Activated CD4-positive, alpha-beta T cell treated with anti-CD3 and anti-CD28 coated beads for 48 hours (primary cell): ENCODE measurements at regions not wholly inside any gene's neighbourhood (a gene's known extent, or its start where the extent isn't known, plus 50 kb on each side); places are given as distances from the start of the nearest gene placed in this dataset.
"Not testable (repeated sequence)": the region's sequence is repeated elsewhere in the genome, so short reads cannot be mapped to it uniquely, and the experiment has no call there.

Source experiments
- DNase-seq: peaks from one replicate; pipeline ENCODE4 v3.0.0-alpha.2; 2020

DNA sequence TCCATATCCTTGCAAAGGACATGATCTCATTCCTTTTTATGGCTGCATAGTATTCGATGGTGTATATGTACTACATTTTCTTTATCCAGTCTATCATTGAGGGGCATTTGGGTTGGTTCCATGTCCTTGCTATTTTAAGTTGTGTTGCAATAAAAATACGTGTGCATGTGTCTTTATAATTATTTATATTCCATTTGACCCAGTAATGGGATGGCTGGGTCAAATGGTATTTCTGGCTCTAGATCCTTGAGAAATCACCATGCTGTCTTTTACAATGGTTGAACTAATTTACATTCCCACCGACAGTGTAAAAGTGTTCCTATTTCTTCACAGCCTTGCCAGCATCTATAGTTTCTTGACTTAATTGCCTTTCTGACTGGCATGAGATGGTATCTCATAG, 972.6 kb upstream of the KCND2 start:
- DNase-seq, result not testable (repeated sequence)

GRCh38 chr7:119320316-119320715, 952.7 kb upstream of the KCND2 start:
- no peak for DNase-seq

- no peak for DNase-seq
Observed at GRCh38 chr7:119329715-119330114, 943.3 kb upstream of the KCND2 start.

- DNase-seq, result no peak
Observed at GRCh38 chr7:119335405-119335804, 937.6 kb upstream of the KCND2 start.

GRCh38 chr7:119341822-119342221, 931.2 kb upstream of the KCND2 start:
- DNase-seq, result no peak

DNA sequence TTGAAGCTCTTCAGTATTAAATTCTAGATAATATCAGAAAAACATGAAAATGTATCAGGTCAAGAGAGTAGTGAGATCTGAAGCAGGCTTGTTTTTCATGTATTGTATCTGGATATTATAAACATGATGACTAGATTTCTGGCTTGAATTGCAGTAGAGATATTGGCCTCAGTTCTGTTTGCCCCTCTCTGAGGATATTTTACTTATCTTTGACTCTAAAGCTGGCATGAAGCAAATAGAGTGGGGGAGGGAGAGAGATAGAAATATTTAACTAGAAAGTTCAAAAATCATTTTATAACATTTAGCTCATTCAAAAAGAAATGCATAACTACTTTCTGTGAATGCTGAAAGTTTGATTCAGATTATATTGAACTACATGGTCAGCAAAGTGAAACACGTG, 929.7 kb upstream of the KCND2 start:
- DNase-seq, result no peak

DNA sequence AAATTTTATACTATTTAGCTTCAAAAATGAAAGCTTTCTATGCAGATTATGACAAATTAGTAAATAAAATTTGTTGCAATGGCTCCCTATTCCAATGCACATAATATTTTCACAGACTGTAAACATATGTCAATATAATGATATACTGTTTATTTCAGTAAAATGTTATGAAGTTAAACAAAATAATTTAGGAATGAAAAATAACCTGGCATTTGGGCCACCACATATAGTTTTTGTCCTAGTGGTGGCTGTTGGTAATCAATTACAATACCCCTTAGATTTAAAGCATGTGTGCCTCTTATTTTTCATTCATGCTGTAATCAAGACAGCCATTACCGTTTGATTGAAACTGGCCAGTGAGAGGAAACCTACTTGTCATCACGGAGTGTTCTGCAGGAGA, 928.5 kb upstream of the KCND2 start:
- no peak for DNase-seq

GRCh38 chr7:119348491-119348890, 924.5 kb upstream of the KCND2 start:
- no peak for DNase-seq

DNA sequence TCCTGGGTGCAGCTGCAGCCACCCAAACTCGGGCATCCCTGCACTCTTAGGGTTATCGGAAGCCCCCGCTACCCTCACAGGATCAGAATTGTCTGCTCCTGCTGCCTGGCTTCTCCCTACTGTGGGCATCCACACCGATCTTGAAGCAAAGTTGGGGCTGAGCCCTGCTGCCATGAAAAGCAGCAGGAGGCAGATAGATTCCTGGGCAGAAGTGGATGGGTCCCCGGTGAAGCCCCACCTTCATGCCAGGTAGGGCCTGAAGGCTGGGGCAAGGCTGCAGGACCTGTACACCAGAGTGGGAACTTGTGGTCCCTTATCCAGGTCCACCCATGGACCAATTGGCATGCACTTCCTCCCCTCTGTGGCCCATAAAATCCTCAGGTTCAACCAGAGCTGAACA, 922.6 kb upstream of the KCND2 start:
- no peak for DNase-seq

DNA sequence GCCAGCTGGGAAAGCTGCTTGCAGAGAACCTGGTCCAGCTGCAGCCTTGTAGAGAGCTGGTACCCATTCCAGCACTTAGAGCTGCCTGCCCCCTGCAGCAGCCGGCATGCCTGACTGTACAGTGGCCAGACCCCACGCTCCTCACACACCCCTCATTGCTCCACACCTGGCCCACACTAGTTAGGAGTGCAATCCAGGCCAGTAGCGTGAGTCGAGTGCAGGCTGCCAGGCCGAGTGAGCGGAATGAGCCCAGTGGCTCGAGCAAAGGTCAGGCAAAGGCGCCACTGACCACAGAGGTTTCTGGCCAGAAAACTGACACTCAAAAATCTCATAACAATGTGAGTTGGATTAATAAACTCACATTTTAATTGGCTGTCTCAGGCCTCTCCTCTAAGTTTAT, 921.7 kb upstream of the KCND2 start:
- no peak for DNase-seq

- DNase-seq, result no peak
Observed at GRCh38 chr7:119374436-119374835, 898.5 kb upstream of the KCND2 start.

DNA sequence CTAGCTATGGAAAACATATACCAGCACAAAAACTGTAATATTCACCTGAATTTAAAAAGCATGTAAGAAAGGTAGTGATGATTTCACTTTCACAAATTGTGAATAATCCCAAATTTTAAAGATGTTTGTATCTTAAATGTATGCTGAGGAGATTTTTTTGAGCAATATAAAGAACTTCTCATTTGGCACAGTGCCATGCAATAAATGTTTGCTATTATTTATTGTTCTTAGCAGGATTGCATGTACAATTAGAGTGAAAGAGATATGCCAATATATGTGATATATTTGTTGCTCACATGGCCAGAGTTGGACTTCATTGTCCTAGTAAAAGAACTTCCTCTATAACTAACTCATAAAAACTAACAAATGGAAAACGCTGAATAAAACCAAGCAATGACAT, 895.1 kb upstream of the KCND2 start:
- no peak for DNase-seq

DNA sequence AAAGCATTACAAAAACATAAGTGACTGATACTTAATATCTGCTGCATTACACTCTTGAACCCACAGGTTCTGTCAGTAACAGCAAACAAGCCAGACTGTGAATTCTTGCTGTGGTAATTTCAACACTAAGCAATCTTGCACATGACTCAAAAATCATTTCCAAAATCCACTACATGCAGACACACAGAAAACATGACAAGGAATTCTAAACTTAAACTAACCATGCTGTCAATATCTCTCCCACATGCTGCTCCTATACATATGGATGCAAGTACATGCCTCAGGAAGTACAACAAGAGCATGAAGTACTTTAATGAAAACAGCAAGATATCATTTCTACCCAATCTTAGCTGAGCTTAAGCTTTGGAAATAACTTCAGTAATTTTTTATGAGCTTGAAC, 890.2 kb upstream of the KCND2 start:
- no peak for DNase-seq

- no peak for DNase-seq
Observed at GRCh38 chr7:119395024-119395423, 878.0 kb upstream of the KCND2 start.

GRCh38 chr7:119397156-119397555, 875.8 kb upstream of the KCND2 start:
- no peak for DNase-seq

DNA sequence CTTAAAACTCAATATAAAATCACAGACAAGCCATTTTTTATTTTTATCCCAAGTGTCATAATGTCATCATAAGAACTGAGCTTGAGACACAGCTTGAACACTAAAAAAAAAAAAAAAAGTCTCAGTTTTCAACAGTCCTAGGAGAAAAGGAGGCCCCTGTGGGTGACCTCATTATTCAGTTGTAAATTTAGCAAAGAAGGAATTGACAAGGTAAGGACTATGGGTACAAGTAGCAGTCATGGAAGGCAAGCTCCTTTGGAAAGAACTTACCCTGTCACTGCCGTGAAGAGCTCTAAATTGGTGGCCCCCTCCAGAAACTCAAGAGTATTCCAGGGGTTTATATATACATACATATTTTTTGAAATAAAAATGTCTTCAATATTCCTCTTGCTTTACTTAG, 864.4 kb upstream of the KCND2 start:
- no peak for DNase-seq

GRCh38 chr7:119413314-119413805, 859.6 kb upstream of the KCND2 start:
- DNase-seq, result no peak

- DNase-seq, result no peak
Observed at GRCh38 chr7:119415682-119416081, 857.3 kb upstream of the KCND2 start.

- no peak for DNase-seq
Observed at GRCh38 chr7:119421657-119422056, 851.3 kb upstream of the KCND2 start.

DNA sequence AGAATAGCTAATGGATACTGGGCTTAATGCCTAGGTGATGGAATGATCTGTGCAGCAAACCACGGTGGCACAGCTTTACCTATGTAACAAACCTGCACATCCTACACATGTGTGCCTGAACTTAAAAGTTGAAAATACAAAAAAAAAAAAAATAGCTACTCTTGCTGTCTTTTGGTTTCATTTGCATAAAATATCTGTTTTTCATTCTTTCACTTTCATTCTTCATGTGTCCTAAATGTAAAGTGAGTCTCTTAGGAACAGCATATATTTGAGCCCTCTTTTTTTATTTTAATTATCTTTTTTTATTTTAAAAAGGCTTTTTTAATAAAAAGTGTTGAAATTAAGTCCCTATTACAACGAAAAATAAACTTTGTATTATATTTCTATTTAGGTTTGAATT, 836.1 kb upstream of the KCND2 start:
- no peak for DNase-seq

GRCh38 chr7:119438315-119438714, 834.7 kb upstream of the KCND2 start:
- DNase-seq, result no peak

DNA sequence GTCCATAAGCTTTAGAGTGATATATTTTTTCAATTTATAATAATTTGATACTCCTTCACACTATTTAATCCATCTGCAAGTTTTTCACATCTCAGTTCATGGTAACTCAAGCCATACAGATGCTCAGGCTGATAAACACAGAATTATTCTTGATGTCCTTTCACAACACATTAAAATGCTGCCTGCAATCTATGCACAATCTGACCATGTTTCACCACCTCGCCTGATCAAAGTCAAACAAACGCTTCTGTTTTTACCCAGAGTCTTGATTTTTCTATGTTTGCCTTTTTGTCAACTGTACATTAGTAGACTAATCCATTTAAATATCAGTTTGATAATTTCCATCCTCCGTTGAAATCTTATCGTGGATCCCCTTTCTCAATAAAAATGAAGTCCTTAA, 833.8 kb upstream of the KCND2 start:
- DNase-seq, result no peak

GRCh38 chr7:119452401-119452800, 820.6 kb upstream of the KCND2 start:
- no peak for DNase-seq

DNA sequence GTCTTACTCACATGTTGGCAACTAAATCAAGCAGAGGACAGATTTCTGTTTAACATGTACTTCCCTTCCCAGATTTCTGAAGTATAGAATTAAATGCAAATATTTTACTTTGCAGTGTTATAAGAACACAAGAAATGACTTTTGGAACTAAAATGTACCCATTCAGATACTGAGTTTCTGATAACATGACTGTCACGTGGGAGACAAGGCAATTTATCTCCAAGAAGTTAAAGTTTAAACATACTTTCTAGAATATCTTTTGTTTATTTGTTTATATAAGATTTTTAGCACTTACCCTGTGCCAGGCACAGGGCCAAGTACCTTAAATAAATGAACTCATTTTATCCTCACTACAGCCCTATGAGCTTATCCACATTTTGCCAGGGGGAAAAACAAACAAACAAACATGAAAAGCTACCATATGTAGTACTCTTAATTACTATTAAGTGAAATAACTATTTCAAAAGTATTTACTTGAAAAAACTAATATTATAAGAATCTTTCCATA, 807.1 kb upstream of the KCND2 start:
- no peak for DNase-seq

DNA sequence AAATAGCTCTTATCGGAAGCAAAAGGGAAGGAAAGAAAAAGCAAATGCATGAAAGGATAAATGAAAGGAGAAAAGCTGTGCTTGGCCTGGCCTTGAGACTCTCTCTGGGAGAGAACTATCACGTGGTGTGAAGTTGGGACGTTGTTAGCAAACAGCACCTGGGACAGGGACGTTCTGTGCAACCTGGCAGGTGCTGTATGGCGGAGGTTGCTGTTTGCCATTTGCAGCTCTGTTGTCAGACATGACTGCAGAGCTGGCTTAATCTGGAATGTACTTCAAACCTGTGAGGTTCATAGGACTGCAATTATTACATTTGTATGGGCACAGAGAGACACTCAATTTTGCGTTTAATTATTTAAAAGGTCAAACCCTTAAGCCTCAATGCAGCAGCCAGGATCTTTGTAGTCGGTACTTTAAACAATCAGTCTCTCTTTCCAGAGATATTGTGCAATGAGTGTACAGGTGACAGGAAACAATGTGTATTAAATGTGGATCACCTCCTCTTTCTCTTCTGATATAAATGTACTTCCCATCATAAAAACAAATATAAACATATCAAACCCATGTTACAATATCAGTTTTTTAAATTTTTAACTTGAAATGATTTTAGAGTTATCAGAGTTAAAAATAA, 800.5 kb upstream of the KCND2 start:
- DNase-seq, result no peak
